Gastrocnemius medialis (tissue), 4 donors: ENCODE measurements at regions not wholly inside any gene's neighbourhood (a gene's known extent, or its start where the extent isn't known, plus 50 kb on each side); places are given as distances from the start of the nearest gene placed in this dataset.

Experiments
- ATAC-seq, 2 donors: fragments of 150-250 bp; one replicate each; pipeline ENCODE4 v1.9.1; 2016
- DNase-seq, 2 donors: peaks; one replicate each; pipeline ENCODE4 v3.0.0-alpha.2; 2019
- H3K27ac ChIP-seq, 4 donors: fragments of 200-600 bp; sonication (generic); 1 replicate in 1 of 4; 2 replicates in 3 of 4; pipeline ENCODE4 v1.5.1; 2016 to 2018; ENCODE audit warnings: mild to moderate bottlenecking in 2 of 4, moderate library complexity in 1 of 4
- H3K27me3 ChIP-seq, 3 donors: fragments of 200-600 bp; sonication (generic) in 2 of 3; 1 replicate in 1 of 3; 2 replicates in 2 of 3; pipeline versions ENCODE4 v1.5.1 to v1.6.0; 2016 to 2019; ENCODE audit warnings: mild to moderate bottlenecking in 1 of 3, moderate library complexity in 1 of 3
- H3K36me3 ChIP-seq, 2 donors: fragments of 200-600 bp; sonication (generic) in 1 of 2; one replicate each; pipeline ENCODE4 v1.5.1; 2017 to 2018
- H3K4me1 ChIP-seq, 2 donors: fragments of 200-600 bp; sonication (generic) in 1 of 2; one replicate each; pipeline ENCODE4 v1.5.1; 2016 to 2017; ENCODE audit warnings: mild to moderate bottlenecking in 2 of 2
- H3K4me3 ChIP-seq, 4 donors: fragments of 200-600 bp; sonication (generic) in 3 of 4; 1 replicate in 1 of 4; 2 replicates in 3 of 4; pipeline ENCODE4 v1.5.1; 2016 to 2019; ENCODE audit warnings: mild to moderate bottlenecking in 2 of 4
- H3K9me3 ChIP-seq, 3 donors: fragments of 200-600 bp; sonication (generic) in 2 of 3; 1 replicate in 1 of 3; 2 replicates in 2 of 3; pipeline ENCODE4 v1.5.1; 2016 to 2019
- CTCF ChIP-seq, 5 experiments: fragments of 450-650 bp in 3 of 5; fragments of 200-600 bp in 2 of 5; sonication (generic) in 2 of 5; IDR thresholded peaks in 4 of 5; conservative IDR thresholded peaks in 1 of 5; 1 replicate in 4 of 5; 2 replicates in 1 of 5; pipeline ENCODE4 v1.5.1; 2016 to 2019; ENCODE audit warnings: antibody characterized with exemption in 5 of 5, mild to moderate bottlenecking in 3 of 5, moderate library complexity in 3 of 5
- POLR2A ChIP-seq, 2 donors: fragments of 450-650 bp; IDR thresholded peaks; one replicate each; pipeline ENCODE4 v1.6.1; 2017; ENCODE audit warnings: antibody characterized with exemption in 2 of 2, mild to moderate bottlenecking in 2 of 2, moderate library complexity in 2 of 2
- in situ Hi-C, 4 donors: fragments of 200-750 bp; cut with MboI; loops; one replicate each; pipeline versions ENCODE4 v1.15.0 to v1.8.0; 2017; ENCODE audit warnings: low sequenced_read_pairs in 4 of 4
- intact Hi-C: fragments of 100-400 bp; cut with DNase I; formaldehyde crosslinking; loops from one replicate; pipeline ENCODE4 v1.15.1; 2023; ENCODE audit warnings: low total_unique reads

DNA sequence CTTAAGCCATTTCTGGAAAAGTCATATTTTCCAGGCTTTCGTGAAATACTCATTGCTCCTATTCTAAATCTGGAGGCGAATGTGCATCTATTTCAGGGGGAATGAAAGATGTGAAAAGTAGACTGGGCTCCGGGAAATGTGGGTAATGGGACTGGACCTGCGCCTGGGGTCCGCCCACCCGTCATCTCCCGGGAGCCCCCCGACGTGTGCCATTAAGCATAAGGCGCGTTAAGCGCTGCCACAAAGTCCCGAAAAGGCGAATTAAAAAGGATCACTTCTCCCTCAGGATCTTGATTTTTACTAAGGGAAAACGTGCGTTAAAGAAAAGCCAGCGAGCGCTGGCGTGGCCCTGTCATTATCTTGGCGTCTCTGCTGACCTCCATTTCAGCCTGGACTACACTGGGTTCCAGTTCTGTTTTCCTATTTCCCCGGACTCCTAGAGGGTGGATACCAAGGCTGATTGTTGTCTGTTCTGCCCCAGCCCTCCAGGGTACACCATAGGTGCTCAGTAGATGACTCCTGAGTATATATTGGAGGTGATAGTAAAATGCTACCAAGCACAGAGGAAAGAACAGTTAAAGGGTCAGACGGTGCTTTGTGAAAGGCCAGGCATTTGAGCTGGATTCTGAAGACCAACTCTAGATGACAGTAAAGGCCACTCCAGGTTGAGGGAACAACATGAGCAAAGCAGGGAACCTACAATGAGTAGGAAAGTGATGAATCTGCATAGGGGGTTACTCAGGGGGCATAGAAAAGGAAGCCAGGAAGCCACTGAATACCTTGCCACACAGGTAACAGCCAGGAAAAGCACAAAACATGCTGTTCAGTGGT is 89.2 kb upstream of the ARID1B start:
- peak in 1 of 2 donors; percentile 14 for DNase-seq
- in situ Hi-C loops = loop anchor here in 3 of 4 donors (10.0 kb wide), 5 partner anchors 77 to 337 kb away; partner anchors contain the start of gene ARID1B (in 1 of the 3)

DNA sequence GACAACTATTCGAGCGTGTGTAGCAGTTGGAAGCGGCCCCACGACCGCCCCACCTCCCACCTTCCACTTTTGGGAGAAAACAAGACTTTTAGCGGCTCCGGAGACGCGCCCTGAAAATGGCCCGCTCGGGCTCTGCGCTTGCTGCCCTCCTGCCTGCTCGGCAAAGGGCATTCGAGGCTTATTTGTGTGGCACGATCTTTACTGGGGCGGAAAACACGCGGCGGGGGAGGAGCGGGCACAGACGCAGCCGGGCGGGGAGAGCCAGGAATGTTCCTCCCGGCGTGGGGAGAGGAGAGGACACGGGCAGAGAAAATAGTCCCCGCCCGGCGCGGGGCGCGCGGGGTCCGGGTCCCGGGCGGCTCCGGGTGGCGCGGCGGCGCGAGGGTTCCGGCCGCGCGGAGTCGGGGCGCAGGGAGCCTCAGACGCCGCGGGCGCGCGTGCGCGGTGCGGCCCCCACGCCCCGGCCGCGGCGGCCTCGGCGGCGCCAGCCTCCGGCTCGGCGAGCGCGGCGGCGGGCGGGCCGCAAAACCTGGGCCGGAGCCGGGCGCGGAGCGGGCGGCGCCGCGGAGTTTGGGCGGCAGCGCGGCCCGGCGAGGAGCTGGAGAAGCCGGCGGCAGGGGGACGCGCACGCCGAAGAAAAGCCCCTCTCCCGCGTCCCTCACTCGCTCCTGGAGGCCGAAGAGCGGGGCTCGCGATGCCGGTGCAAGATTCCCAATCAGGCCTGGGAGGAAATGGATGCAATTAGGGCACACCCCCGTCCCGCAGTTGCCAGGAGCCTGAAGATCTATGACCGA is 90.0 kb upstream of the ARID1B start:
- Histone ChIP-seq H3K36me3 (no peaks in the 10 kb centered on the region), H3K27me3 (no peaks in the 10 kb centered on the region), H3K27ac (peak overlapping the region; percentile 96 to 99 (median 99)), H3K4me3 (peak overlapping the region; percentile 71 to 91 (median 86)), H3K9me3 (no peaks in the 10 kb centered on the region), H3K4me1 (peaks cover 7 to 13% of the 10 kb centered on the region in 2 donors)
- intact Hi-C loops (loop anchor here (1.0 to 10.0 kb wide), 7 partner anchors 33 to 500 kb away; partner anchors contain the start of gene ARID1B), in situ Hi-C loops (loop anchor here in 3 of 4 donors (10.0 kb wide), 5 partner anchors 78 to 338 kb away; partner anchors contain the start of gene ARID1B (in 1 of the 3))
- peak; percentile 81 to 84 for ATAC-seq
- peak; percentile 84 to 90 for DNase-seq
- TF ChIP-seq POLR2A (IDR thresholded peaks at IDR 0.05) (peak; percentile 75 to 85), CTCF (IDR thresholded peaks at IDR 0.05 in 4 of 5, conservative IDR thresholded peaks at IDR 0.05 in 1 of 5) (peak in 1 of 5 experiments; percentile 10)

More for the DNA sequence above, 89.2 kb upstream of the ARID1B start:
- H3K36me3 ChIP-seq = no peaks in the 10 kb centered on the region
- no peaks in the 10 kb centered on the region for H3K27me3 ChIP-seq
- peak overlapping the region; percentile 83 to 99 (median 86) for H3K27ac ChIP-seq
- H3K4me3 ChIP-seq = peak overlapping the region; percentile 71 to 91 (median 83)
- H3K4me1 ChIP-seq = peaks cover 7 to 13% of the 10 kb centered on the region in 2 donors
- intact Hi-C loops = loop anchor here (1.0 to 10.0 kb wide), 7 partner anchors 32 to 499 kb away; partner anchors contain the start of gene ARID1B
- ATAC-seq = peak in 1 of 2 donors; percentile 20
- TF ChIP-seq CTCF (IDR thresholded peaks at IDR 0.05 in 4 of 5, conservative IDR thresholded peaks at IDR 0.05 in 1 of 5) = no peak
- no peaks in the 10 kb centered on the region for H3K9me3 ChIP-seq

DNA sequence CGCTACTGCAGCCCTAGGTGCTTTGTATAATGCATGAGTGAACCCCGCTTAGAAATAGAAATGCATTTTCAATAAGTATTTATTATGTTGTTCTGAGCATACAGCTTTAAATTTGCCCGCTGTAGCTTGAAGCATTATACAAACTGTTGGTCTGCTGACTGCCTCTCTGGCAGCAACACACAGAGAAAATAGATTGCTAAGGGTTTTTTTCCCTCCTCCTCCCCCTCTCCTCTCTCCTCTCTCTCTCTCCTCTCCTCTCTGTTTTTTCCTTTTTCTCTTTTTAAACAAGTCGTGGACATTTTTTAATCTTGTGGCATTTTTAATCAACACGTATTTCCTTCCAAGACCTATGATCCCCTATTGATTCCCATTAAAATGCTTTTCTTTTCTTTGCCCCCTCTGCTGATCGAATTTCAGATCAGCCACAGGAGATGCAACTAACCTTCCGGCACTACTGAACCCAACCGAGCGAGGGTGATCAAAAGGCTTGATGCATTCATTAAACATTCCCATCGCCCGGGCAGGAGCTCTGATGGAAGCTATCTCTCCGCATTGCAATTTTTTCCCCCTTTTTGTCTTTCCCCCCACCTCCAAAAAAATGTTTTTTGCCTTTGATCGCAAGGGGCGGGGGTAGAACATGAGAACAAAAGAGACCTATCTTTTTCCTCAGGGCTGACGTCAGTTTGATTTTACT is 90.7 kb upstream of the ARID1B start:
- H3K4me3 ChIP-seq = peak overlapping the region; percentile 60 to 91 (median 86)
- no peaks in the 10 kb centered on the region for H3K36me3 ChIP-seq
- H3K27me3 ChIP-seq = no peaks in the 10 kb centered on the region
- intact Hi-C loops = loop anchor here (5.0 to 10.0 kb wide), 4 partner anchors 124 to 501 kb away; no protein-coding TSS in a partner anchor
- DNase-seq (peak; percentile 31 to 43), ATAC-seq (peak; percentile 54 to 65)
- no peak for TF ChIP-seq POLR2A (IDR thresholded peaks at IDR 0.05)
- peak in 4 of 5 experiments; percentile 29 to 64 (median 47) for TF ChIP-seq CTCF (IDR thresholded peaks at IDR 0.05 in 4 of 5, conservative IDR thresholded peaks at IDR 0.05 in 1 of 5)
- peak overlapping the region; percentile 96 to 99 (median 99) for H3K27ac ChIP-seq
- in situ Hi-C loops = loop anchor here in 3 of 4 donors (10.0 kb wide), 5 partner anchors 78 to 338 kb away; partner anchors contain the start of gene ARID1B (in 1 of the 3)
- H3K9me3 ChIP-seq = no peaks in the 10 kb centered on the region
- peaks cover 7 to 13% of the 10 kb centered on the region in 2 donors for H3K4me1 ChIP-seq

DNA sequence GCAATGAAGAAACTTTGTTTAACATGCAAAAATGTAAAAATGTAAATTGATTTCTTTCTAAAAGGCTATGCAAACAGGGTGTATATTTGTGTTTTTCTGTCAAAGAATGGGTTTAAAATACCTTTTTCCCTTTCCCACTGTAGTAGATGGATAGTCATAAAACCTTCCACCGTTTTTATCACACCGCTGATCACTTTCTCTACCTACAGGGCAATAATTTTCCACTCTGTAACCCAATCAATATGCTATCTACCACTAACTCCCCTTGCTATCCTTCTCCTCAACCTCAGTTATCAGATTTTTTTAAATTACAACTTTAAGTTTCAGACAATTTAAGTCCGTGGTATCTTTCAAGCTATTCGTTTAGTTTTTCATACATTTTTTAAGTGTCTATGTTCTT is 91.4 kb upstream of the ARID1B start:
- H3K9me3 ChIP-seq = no peaks in the 10 kb centered on the region
- peak overlapping the region; percentile 60 to 91 (median 86) for H3K4me3 ChIP-seq
- H3K36me3 ChIP-seq = no peaks in the 10 kb centered on the region
- H3K4me1 ChIP-seq = peaks cover 7 to 13% of the 10 kb centered on the region in 2 donors
- no peak for TF ChIP-seq POLR2A (IDR thresholded peaks at IDR 0.05)
- TF ChIP-seq CTCF (IDR thresholded peaks at IDR 0.05 in 4 of 5, conservative IDR thresholded peaks at IDR 0.05 in 1 of 5) = no peak
- H3K27me3 ChIP-seq = no peaks in the 10 kb centered on the region
- peak overlapping the region; percentile 96 to 99 (median 99) for H3K27ac ChIP-seq
- intact Hi-C loops = loop anchor here (5.0 to 10.0 kb wide), 4 partner anchors 124 to 501 kb away; no protein-coding TSS in a partner anchor
- DNase-seq = no peak
- no peak for ATAC-seq
- in situ Hi-C loops = loop anchor here in 3 of 4 donors (10.0 kb wide), 5 partner anchors 79 to 339 kb away; partner anchors contain the start of gene ARID1B (in 1 of the 3)
